Activated effector memory CD4-positive, alpha-beta T cell treated with anti-CD3 and anti-CD28 coated beads, Interleukin-2, amount 50 U/mL, for 16 hours (primary cell): ENCODE measurements at regions not wholly inside any gene's neighbourhood (a gene's known extent, or its start where the extent isn't known, plus 50 kb on each side); places are given as distances from the start of the nearest gene placed in this dataset.

Experiments used
- DNase-seq: peaks from one replicate; pipeline ENCODE4 v3.0.0-alpha.2; 2020

DNA sequence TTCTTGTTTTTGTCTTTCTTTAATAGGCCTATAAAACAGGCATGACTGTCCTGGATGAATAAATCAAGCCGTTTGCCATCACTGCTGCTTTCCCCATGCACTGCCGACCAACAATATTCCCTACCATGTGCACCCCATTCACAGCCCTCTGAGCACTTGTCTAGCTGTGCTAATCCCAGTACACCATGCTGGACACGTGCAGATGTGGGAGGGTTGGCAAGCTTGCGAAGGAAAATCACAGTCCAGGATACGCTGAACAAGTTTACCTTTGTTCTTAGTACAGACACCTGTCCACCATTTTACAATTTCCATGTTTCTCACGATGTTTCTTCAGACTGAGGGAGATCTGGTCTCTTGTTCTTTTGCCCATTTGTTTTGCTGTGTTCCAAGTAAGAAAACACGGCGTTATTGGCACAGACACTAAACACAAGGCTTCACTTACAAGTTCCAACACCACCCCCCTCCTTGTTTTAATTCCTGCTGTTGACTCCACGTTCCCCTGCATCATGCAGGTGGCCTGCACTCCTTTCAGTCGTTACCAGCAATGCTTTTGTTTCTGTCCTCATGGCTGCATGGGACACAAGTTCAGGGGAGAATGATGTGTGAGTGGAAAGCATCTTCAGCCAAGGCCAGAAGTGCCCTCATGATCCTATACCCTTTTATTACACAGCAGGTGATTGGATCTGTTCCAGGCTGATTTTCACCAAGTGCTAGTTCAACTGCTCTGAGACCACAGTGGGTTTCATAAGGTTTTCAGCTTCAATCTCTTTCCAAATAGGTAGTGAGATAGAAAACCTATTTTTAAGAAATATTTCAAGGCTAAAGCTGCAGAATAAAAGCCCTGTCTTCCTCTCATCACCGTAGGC, 608.9 kb downstream of the IRX1 start:
- DNase-seq = no peak

DNA sequence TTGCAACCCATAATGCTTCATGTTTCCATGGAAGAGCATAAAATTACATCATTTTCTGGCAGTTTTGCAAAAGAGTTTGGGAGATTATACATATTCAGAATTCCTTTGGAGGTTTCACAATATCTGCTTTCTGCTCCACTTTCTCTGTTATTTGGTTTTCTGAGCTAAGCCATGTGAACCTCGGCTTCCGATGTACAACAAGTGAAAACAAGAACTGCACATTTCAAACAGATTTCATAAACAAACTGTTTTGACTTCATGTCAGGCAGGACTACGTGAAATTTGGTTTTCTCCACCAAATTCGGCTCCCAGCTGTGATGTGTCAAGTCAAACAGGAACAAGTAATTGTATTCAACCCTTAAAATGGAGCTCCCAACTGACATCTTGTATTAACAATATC, 609.8 kb downstream of the IRX1 start:
- DNase-seq = no peak

DNA sequence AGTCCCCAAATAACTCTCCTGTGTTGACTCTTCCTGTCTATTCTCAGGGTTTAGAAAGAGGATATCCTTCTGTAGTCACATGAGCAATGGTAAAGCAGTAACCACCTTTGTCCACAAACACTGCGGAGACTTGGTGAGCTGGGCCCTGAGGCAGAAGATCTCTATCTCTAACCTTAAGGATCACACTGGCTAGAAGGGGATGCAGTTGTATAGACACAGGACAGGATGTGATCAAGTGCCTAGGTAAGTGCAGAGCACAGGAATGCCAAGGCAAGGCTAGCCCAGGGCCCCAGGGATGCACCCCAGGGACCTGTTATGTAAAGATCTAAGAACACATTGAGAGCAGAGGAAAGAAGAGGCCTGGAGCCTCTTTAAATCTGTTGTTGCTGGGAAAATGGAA, 610.5 kb downstream of the IRX1 start:
- DNase-seq = no peak

DNA sequence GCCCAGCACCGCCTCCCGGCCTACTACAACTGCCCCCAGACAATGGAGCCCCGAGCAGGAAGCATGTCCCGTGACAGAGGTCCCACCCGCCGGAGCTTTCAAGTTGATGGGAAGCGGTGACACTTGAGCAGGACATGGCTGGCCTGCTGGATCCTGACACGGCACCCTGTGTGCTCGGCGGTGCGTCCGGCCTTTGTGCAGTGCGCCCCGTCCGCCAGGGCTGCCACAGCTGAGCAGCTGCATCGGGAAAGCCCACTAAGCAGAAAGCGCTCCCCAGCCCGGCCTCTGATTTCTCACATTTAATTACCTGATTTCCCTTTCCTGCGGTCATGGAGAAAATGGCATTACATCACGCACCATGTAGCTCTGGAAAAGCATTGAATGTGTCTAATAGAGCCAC, 611.9 kb downstream of the IRX1 start:
- no peak for DNase-seq

DNA sequence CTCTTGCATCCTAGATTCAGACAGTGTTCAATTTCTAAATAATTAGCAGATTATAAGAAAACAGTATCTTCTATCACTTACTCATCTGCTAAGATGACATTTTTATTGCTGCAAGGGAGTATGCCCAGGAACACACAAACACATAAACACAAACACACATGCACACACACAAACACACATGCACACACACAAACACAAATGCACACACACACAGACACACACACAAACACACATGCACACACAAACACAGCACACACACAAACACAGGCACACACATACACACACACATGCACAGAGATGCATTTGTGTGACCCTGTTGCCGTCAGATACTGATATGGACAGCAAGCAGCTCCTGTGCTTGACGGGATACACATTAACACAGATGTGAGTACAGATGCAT, 612.9 kb downstream of the IRX1 start:
- DNase-seq = no peak

DNA sequence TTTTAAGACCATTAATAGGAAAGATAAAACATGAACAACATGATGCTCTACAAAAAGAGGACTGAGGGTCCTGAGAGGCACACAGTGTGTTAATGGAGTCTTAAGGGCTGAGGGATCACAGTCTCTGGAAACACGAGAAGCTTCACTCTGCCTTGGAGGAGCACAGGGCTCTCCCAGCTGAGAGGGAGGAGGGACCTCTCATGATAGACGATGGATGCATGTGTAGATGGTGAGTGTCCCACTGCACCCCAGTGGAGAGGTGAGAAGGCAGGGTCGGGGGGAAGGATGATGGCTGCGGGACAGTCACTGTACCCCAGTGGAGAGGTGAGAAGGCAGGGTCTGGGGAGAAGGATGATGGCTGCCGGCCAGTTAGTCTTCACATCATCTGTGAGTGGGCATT, 613.4 kb downstream of the IRX1 start:
- DNase-seq = no peak

DNA sequence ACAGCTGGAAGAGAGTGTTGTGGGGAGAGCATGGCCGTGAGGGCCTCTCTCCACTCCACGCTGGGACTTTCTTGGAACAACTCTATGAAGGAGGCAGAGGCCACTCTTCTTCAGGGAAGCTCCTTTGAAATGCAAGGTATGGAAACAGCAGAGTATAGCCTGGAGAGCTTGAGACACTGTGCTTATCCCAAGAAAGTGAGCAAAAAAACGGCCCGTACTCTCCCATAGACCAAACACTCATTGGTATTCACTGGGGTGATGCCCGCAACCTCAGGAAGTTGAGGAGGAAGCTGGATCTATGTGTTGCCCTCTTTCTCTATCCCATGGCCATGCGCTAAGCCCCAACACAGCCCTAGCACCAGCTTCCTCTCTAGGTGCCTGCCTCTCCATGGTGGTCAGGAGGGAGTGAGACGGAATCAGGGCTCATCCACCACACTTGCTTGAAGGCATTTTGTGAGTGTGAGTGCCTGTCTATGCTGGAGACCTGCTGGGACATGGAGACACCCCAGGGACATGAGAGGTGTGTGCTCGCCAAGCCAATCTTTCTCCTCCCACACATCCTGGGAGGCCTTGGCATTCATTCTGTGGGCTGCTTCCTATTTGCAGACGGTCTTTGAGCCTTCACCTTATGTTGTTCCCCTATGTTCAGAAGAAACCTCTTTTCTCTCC, 616.6 kb downstream of the IRX1 start:
- DNase-seq = no peak

DNA sequence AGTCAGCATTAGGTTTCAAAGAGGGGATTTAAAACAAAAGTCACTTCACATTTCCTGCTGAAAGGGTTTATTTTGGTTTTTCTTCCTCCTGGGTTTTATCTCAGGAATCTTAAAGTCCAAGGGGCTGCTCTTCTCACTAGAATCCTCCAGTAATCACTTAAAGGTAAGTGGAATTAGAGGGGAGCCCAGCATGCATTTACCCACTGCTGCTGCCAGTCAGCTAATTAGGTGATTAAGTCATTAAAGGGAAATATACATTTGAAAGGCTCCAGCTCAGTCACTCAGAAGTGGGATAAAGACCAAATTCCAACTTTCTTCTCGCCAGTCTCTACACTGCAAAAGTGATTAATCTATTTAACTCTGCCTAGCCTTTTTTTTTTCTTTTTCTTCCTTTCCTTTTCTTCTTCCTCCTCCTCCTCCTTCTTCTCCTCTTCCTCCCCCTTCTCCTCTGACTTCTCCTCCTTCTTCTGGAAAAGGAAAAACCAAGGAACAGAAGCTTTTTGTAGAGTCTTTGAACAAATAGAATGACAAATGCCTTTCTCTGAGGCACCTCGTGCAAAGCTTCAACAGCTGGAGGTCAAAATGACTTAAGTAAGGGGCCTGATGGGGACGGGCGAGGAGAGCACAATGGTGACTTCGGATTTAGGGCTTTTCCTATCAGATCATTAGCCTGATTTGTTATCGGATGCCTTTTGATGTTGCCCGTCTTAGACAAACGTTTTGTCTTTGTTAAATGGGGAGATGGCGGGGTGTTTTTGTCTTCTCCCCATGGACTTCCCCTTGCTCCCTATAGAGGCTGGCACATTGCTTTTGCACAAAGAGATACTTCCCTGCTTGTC, 617.6 kb downstream of the IRX1 start:
- no peak for DNase-seq

DNA sequence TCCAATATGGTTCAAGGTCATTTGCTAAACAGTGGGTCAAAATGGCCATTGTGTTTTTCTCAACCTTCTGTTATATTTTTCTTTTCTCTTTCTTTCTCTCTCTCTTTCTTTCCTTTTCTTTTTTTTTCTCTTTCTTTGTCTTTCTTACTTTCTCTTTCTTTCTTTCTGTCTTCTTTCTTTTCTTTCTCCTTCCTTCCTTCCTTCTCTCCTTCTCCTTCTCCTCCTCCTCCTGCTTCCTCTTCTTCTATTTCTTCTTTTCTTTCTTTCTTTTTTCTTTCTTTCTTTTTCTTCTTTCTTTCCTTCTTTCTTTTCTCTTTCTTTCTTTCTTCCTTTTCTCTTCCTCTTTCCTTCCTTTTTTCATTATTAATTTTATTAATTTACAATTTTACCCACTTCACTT, 619.5 kb downstream of the IRX1 start:
- no peak for DNase-seq

DNA sequence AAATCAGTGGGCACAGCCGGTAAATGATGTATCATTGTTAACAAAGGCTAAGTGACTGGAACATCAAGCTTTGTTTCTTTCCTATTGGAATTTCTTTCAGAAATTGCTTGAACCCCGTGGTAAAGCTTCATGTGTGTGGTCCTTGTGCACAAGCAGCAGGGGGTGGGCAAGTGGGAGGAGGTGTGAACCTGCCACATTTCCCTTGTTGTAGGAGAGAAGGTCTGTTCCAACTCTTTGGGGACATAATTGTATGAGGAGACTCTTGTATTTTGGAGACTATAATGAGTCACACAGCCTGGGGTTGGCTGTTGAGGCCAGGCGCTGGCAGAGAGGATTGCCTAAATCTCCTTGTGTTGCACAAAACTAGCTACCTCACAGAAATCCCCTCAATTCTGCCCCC, 620.5 kb downstream of the IRX1 start:
- no peak for DNase-seq

DNA sequence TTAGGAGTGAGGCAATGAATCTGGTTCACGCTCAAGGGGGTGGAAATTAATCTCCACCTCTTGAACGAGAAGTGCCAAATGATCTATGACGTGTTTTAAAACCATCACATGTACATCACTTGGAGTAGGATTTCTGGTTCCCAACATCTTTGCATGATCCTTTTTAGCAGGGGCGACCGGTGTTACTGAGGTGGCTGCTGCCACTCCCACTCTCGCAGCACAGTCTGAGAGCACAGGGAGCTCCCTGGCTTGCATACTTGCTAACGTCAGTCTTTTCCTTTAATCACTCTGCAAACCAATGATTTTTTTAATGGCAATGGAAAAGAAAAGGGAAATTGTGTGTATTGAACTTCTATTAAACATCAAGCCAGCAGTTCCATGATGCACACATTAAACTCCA, 624.4 kb downstream of the IRX1 start:
- DNase-seq = no peak

DNA sequence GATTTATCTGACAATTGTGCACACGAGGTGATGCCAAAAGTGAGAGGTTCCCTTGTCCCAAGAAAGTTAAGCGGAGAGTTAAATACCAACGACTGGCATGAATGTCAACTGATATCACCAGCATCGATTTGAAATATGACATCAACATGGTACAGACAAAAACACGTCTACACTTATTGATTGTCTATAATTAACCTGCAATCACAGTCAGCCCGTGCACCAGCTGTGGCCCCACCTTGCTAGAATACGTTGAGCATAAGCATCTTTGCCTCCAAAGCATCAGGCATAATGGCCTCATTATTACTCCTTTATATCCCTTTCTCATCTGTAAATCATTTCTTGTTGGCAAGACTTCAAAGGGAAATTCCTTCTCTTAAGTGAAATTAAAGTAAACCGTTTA, 625.4 kb downstream of the IRX1 start:
- DNase-seq = no peak

DNA sequence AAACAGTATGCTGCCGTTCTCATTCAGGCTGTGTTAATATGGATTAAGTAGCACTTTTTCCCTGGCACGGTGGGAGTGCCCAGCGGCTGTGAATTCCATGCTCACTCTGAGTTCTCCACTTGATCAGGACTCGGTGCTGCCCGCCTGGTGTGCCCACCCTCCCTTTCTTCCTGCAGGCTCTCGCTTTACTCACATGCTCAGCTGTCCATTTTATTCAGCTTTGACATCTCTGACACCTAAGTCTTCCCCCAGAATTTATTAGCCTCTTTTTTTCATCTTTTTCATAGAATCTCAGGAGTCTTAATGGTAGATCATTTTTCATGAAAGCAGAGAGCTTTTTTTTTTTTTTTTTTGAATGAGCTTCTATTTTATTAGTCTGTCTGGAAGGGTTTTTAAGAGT, 626.5 kb downstream of the IRX1 start:
- no peak for DNase-seq

DNA sequence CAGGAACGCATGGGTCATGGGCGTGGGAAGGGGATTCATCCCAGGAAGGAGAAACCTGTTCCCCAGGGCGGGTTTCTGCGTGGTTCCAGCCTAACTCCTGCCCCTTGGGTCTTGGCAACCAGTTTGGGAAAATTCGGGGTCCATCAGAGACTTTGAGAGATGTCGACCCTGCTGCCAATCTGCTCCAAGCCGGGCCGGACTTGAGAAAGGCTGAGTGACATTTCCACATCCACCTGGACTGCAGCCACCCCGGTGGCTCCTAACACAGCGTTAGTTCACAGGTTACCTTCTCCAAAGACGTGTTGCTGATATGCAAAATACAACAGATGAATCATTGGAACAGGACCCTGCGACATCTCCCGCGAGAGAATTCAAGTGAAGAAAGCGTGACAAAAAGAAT, 627.2 kb downstream of the IRX1 start:
- no peak for DNase-seq

DNA sequence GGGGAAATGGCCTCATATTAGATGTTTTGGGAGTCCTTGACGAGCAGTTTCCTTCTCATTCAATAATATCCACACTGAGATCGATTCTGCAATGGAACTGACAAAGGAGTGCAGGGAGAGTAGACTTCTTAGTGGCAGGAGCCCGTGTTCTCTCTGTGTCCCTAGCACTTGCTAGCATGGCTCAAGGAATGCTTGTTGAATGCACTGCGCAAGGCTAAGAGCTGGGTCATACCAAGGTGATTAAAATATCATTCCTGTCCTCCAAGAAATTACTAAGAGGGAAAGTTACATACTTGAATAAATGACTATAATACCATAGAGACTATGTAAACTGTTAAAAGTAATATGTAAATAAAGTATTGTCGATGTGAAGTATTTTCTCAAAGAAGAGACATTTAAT, 630.1 kb downstream of the IRX1 start:
- DNase-seq = no peak

DNA sequence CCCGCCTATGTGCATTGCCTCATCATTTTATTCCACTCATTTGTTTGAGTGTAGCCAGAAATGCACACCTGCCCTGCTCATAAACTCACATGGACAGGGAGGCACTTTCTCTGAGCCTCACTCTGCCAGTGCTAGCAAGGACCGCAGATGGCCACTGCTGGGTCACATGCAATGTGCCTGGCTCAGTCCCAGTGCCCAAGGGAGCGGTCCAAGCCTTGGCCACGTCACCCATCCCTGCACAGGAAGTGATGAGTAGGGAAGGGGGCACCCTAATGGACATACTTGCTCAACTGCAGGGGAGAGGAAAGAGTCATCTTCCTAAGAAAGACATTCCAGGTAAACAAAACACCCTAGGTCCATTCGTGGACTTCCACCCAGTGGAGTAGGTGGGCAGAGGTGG, 630.9 kb downstream of the IRX1 start:
- DNase-seq = no peak

DNA sequence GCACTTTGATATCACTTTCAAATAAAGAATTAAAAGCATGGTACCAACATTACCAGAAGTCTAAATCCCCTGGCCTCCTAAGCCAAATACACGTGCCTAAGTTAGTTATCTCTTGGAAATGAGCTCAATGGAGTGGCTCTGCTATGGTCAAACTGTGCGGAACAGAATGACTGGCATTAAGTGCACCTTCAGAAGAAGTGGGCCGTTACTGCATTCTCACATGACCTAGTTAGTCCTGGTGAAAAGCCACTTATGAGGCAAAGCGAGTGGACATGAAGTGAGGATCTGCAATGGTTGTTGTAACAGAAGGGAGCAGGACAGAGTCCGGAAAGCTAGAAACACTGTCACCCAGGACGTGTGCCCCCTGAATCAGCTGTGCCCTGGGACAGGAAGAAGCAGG, 633.1 kb downstream of the IRX1 start:
- no peak for DNase-seq

DNA sequence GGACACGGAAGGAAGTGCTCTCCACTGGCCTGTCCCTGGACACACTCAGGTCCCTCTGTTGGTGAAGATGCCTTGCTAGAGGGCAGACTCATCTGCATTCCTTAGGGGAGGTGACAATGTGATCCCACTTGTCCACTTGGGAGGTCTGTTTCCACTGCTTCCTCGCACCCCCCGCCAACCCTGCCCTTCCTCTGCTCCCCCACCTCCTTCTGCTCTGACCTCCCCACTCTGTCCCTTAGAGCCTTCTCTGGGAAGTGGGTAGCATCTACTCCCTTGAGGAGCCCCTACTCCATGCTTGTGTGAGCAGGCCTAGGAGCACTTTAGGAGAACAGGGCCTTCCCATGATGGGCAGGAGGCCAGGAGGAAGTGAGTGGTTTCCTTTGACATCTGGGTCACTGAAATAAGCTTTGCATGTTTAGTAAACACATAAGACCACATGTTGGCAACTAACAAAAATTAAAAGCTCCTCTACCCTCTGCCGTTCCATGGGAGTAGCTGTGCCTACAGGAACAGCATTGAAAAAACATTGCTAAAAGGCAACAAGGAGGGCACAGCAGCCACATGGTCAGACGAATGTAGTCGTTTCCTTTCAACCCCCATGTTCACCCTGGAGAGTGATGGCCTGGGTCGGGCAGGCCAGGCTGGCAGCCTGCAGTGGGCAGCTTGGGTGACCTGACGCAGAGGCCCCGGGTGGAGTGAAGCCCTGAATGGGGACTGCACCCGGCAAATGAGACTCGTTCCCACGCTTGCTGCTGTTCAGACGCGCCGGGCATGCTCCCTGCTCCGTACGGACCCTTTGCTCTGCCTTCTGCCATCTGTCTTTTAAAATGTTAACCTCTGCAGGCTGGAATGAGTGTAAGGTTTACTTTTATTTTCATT, 634.0 kb downstream of the IRX1 start:
- no peak for DNase-seq

DNA sequence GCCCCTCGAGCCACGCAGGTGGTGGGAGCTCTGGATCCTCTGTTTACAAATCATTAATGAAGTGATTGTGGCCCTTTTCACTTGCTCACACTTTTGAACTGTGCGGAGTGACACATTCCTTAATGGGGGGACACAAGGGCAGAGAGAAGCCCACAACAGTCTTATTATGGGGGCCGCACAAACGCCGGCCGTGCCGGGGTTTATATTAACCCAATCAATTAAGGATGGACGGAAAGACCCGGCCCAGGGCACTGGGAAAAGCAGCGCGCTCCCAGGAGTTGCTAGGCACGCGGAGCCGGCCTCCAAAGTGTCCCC, 634.8 kb downstream of the IRX1 start:
- no peak for DNase-seq

DNA sequence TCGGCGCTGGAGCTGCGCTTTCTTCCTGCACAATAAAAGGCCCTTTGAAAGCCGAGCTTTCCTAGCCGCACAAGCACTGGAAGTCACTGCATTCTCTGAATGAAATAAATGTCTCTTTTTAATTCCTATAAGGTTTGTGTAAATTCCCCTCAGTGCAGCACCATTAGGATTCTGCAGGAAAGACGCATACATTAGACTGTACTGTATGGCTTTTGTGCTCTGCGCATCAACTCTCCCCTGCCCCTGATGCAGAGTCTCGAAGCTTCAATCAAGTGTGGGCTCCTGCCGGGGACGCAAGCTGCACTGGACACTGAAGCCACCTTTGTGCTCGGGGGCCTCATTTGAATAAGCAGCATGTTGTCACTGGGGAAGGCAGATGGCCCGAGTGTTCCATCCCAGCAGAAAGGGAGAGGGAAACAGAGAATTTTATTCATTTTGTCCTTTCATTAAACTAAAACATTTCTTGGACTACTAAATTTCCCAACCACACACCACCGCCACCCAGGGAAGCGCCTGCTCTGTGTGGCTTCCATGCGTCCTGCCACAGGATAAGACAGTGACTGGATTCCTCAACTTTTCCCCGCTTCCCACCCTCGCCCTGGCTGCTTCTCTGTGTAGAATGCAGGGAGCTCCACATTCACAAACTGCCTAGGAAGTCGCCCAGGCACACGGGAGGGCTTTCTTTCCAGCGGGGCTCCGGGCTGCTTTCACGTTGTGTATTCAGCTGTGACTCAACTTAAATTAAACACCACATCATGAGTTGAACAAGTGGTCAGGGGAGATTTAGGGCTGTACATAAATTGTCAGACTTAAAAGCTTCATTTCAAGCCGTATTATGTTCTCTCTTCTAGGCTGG, 635.4 kb downstream of the IRX1 start:
- no peak for DNase-seq

DNA sequence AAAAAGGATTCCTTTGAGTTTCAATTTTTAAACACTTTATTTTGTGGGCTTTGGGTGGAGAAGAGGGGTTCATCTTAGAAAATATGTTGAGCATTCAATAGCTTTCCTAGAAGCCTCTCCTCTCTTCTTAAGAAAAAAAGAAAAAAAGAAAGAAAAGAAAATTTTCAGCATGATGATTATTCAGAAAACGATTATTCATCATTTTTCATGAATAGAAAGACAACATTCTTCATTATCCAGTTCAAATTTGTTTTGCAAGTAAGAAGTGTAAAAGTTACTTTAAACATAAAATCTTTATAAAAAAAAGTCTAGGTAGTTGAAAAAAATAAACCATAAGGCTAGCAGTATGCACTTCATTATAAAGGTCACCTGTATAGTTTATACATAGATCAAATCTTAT, 636.5 kb downstream of the IRX1 start:
- DNase-seq = no peak

DNA sequence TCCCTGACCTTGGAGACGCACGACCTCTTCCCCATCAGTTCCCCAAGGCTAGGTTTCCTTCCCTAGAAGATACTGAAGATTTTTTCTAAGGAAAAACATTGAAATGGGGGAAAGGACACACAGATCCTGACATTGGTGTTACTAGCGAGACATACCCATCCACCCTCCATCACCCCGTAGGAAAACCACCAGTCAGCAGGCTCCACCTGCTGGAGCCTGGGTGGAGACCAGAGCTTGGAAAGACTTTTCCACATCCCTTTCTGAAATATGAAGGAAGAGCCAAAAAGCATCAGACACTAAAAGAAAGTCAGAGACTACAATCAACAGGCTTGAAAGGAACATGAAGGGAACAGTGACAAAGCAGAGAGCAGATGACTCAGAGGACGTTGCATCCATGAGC, 638.0 kb downstream of the IRX1 start:
- DNase-seq = no peak
